GM12878 (cell line): ENCODE measurements at regions not wholly inside any gene's neighbourhood (a gene's known extent, or its start where the extent isn't known, plus 50 kb on each side); places are given as distances from the start of the nearest gene placed in this dataset.

Experiments used
- ATAC-seq: fragments of 200-7000 bp; cut with Tn5 transposase; 3 replicates; pipeline ENCODE4 v1.9.1; 2020; ENCODE audit warnings: mild to moderate bottlenecking, moderate library complexity
- BruUV-seq: library from RNA; stranded (reverse); fragments of 400-500 nt; replicated peaks from 2 replicates; lab custom pipeline; 2021; lab: Mats Ljungman, UMichigan
- CTCF ChIA-PET: fragments of 300-600 bp; sonication (Branson Sonifier 250); formaldehyde crosslinking; extraction: SDS; loops from one replicate; lab custom pipeline; 2021; ENCODE audit warnings: inconsistent platforms; lab: Yijun Ruan, JAX
- POLR2A ChIA-PET: fragments of 350-600 bp; formaldehyde crosslinking; extraction: SDS; loops from one replicate; lab custom pipeline; 2021; ENCODE audit warnings: inconsistent platforms; lab: Charles Lee
- RAD21 ChIA-PET: fragments of 300-600 bp; sonication (Branson Sonifier 250); formaldehyde crosslinking; loops from one replicate; lab custom pipeline; 2023; ENCODE audit warnings: antibody characterized with exemption; ENCODE audit not compliant: unreplicated experiment; lab: Charles Lee
- SMC1A ChIA-PET: fragments of 300-600 bp; sonication (Branson Sonifier 250); formaldehyde crosslinking; loops from one replicate; lab custom pipeline; 2023; ENCODE audit not compliant: unreplicated experiment, uncharacterized antibody; lab: Charles Lee
- DNase-seq: peaks from one replicate; pipeline ENCODE4 v3.0.0-alpha.2; 2011; ENCODE audit warnings: low read depth, low spot score
- FAIRE-seq: peaks from 3 replicates; lab custom pipeline; 2011; peaks lifted over from hg19 to GRCh38; lab: Jason Lieb, UNC
- H2AFZ ChIP-seq: 2 replicates; pipeline ENCODE4 v1.6.0; 2011; ENCODE audit warnings: low read depth, low read length, control low read depth; ENCODE audit not compliant: control insufficient read depth
- H3K27ac ChIP-seq: 2 replicates; pipeline ENCODE4 v1.5.1; 2011; ENCODE audit warnings: control low read depth; ENCODE audit not compliant: control insufficient read depth, insufficient read depth
- H3K27me3 ChIP-seq, 2 experiments: replicated peaks in 1 of 2; 2 replicates each; pipeline versions ENCODE4 v1.6.0 to v1.6.1; 2011; ENCODE audit warnings: low read length in 1 of 2; ENCODE audit not compliant: control insufficient read depth in 2 of 2, insufficient read depth in 2 of 2
- H3K36me3 ChIP-seq, 2 experiments: 2 replicates each; pipeline ENCODE4 v1.5.1; 2011; ENCODE audit warnings: low read length in 1 of 2; ENCODE audit not compliant: control insufficient read depth in 2 of 2, insufficient read depth in 2 of 2
- H3K4me1 ChIP-seq: 2 replicates; pipeline ENCODE4 v1.6.1; 2011; ENCODE audit warnings: mild to moderate bottlenecking, low read length, moderate library complexity, mixed read lengths; ENCODE audit not compliant: control insufficient read depth, insufficient read depth
- H3K4me2 ChIP-seq: 2 replicates; pipeline ENCODE4 v1.6.0; 2011; ENCODE audit warnings: control low read depth; ENCODE audit not compliant: control insufficient read depth, insufficient read depth
- H3K4me3 ChIP-seq: fragments of 200-600 bp; sonication (generic); 2 replicates; pipeline ENCODE4 v1.5.1; 2016
- H3K79me2 ChIP-seq: 2 replicates; pipeline ENCODE4 v1.6.0; 2011; ENCODE audit warnings: low read length; ENCODE audit not compliant: control insufficient read depth, insufficient read depth
- H3K9ac ChIP-seq: 2 replicates; pipeline ENCODE4 v1.8.0; 2011; ENCODE audit warnings: low read length, control low read depth, mixed read lengths; ENCODE audit not compliant: control insufficient read depth, insufficient read depth
- H3K9me3 ChIP-seq: replicated peaks from 3 replicates; pipeline ENCODE4 v1.5.1; 2011; ENCODE audit warnings: mild to moderate bottlenecking, low read length; ENCODE audit not compliant: control insufficient read depth, insufficient read depth
- H4K20me1 ChIP-seq: 2 replicates; pipeline ENCODE4 v1.6.0; 2011; ENCODE audit not compliant: control insufficient read depth, insufficient read depth
- CREB1 ChIP-seq: IDR thresholded peaks from 2 replicates; pipeline ENCODE4 v1.6.1; 2012; ENCODE audit warnings: low read depth, mild to moderate bottlenecking, inconsistent platforms
- FOXK2 ChIP-seq: fragments of 450-650 bp; IDR thresholded peaks from 2 replicates; pipeline ENCODE4 v1.6.1; 2017; ENCODE audit warnings: mild to moderate bottlenecking, moderate library complexity
- GABPA ChIP-seq: IDR thresholded peaks from 2 replicates; pipeline ENCODE4 v1.6.1; 2014; ENCODE audit warnings: antibody characterized with exemption, low read depth, mild to moderate bottlenecking, inconsistent platforms
- KDM1A ChIP-seq: fragments of 200-600 bp; sonication (generic); IDR thresholded peaks from 2 replicates; pipeline ENCODE4 v1.6.1; 2016; ENCODE audit warnings: borderline replicate concordance
- PAX8 ChIP-seq: fragments of 450-650 bp; IDR thresholded peaks from 2 replicates; pipeline ENCODE4 v1.6.1; 2017; ENCODE audit warnings: mild to moderate bottlenecking, moderate library complexity
- PKNOX1 ChIP-seq: fragments of 450-650 bp; IDR thresholded peaks from 2 replicates; pipeline ENCODE4 v1.6.1; 2016; ENCODE audit warnings: mild to moderate bottlenecking
- RCOR1 ChIP-seq: conservative IDR thresholded peaks from 2 replicates; pipeline ENCODE4 v1.6.1; 2012; ENCODE audit warnings: low read depth, low read length, improper control_type of control experiment
- WGBS: methylation state at CpG from one replicate; pipeline ENCODE4 v1.1.6; 2016; ENCODE audit warnings: low lambda C conversion rate; ENCODE audit not compliant: insufficient replicate concordance, insufficient coverage; ENCODE audit errors: missing lambda C conversion rate; 5-methylcytosine and 5-hydroxymethylcytosine counted together
- in situ Hi-C: fragments of 300-500 bp; cut with MboI; formaldehyde crosslinking; loops from 9 replicates; pipeline ENCODE4 v1.14.3; 2018; ENCODE audit warnings: mixed read lengths
- intact Hi-C: fragments of 100-400 bp; cut with micrococcal nuclease; formaldehyde crosslinking; loops from one replicate; pipeline ENCODE4 v1.14.2; 2022; ENCODE audit not compliant: unreplicated experiment

DNA sequence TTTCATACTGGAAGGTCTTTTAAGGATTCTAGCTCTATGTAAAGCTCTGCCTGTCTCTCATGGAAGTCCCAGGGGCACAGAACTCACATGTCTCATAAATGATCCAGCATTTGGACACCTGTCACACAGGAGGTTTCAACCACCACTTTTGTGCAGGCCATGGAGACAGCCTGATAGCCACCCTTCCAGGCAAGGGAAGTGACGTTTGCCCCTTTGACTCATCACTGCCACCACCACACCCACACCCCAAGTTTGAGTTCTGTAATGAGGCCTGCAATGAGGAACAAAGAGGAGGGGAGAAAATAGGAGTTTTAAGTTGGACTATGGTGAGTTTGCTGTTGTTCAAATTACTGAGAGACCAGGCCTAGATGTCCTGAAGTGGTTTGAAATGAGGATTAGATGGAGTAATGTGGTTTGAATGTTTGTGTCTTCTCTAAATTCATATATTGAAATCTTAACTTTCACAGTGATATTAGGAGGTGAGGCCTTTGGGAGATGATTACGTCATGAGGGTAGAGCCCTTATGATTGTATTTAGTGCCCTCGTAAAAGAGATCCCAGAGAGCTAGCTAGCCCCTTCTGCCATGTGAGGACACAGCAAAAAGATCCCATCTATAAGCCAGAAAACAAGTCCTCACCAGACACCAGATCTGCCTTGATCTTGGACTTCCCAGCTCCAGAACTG is 175.3 kb upstream of the EPHA4 start:
- in situ Hi-C loops = no loop called here
- TF ChIP-seq PAX8 (no peak), CREB1 (peak; percentile 20; the same call in 1 of the 2 replicates), FOXK2 (no peak), PKNOX1 (peak; percentile 13; the same call in 1 of the 2 replicates), RCOR1 (no peak), GABPA (0 out of 2 replicates have a peak, but pooled peaks have one; percentile 26), KDM1A (no peak)
- ChIA-PET POLR2A (no interaction called here), RAD21 (no interaction called here), SMC1A (interaction anchor here (1.0 kb wide), 1 partner anchor 10 kb away, joined by 3 read pairs; no protein-coding TSS in a partner anchor), CTCF (no interaction called here)
- Histone ChIP-seq H3K4me2 (no peak overlapping the region), H3K4me3 (no peak overlapping the region), H2AFZ (no peak overlapping the region), H4K20me1 (no peaks in the 10 kb centered on the region), H3K9me3 (no peaks in the 10 kb centered on the region), H3K27ac (no peak overlapping the region), H3K79me2 (no peaks in the 10 kb centered on the region), H3K9ac (no peak overlapping the region), H3K27me3 (no peaks in the 10 kb centered on the region), H3K4me1 (no peaks in the 10 kb centered on the region), H3K36me3 (no peaks in the 10 kb centered on the region)
- DNase-seq (no peak), ATAC-seq (peak; percentile 73), FAIRE-seq (no peak)
- no TSS peak for BruUV-seq
- WGBS = 14% methylated on average over 3 of the region's 3 CpGs
- intact Hi-C loops = no loop called here
